ENCODE measurements at regions not wholly inside any gene's neighbourhood (a gene's known extent, or its start where the extent isn't known, plus 50 kb on each side); places are given as distances from the start of the nearest gene placed in this dataset.
A peak's percentile ranks its signal among the peaks of the same experiment; 100 is the strongest.
"Not testable (repeated sequence)": the region's sequence is repeated elsewhere in the genome, so short reads cannot be mapped to it uniquely, and the experiment has no call there.

GRCh38 chr2:132352481-132353001 is 64.1 kb upstream of the GPR39 start:
- peak in 1 of 4 experiments; percentile 15 for TF ChIP-seq CTCF (IDR thresholded peaks at IDR 0.05)
- not testable (repeated sequence) for TF ChIP-seq POLR2A, POLR2AphosphoS5, EP300 (IDR thresholded peaks at IDR 0.05)

All from gastroesophageal sphincter (tissue), 3 donors.